ENCODE measurements at regions not wholly inside any gene's neighbourhood (a gene's known extent, or its start where the extent isn't known, plus 50 kb on each side); places are given as distances from the start of the nearest gene placed in this dataset.

DNA sequence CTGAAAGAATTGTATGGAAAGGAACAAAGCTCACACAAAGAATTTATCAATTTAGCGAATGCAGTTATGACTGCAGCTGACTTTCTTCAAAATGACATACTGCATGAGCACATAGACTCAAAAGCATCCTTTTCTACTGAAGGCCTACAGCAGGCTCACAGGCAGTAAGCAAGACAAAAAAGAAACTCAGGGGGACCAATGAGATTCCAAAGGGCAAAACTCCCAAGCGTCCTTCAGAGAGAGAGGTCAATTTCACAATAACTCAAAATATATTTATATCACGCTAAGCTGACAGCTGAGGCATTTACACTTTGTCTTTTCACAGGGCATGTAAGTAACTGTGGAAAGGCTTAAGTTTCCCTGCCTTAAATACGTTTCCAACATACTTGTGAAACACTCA lies 427.9 kb upstream of the RASGRP1 start:
- TF ChIP-seq EZH2 (IDR thresholded peaks at IDR 0.05; ENCODE audit: insufficient read depth, poor library complexity, severe bottlenecking) (no peak), EZH2phosphoT487 (IDR thresholded peaks at IDR 0.05; ENCODE audit: insufficient read depth, low read depth) (no peak)
- no peaks in the 10 kb centered on the region for H4K20me1 ChIP-seq (ENCODE audit: insufficient read depth)
- peaks cover 54% of the 10 kb centered on the region for H3F3A ChIP-seq (ENCODE audit: insufficient read depth)
- in situ Hi-C loops (cut with MboI) = no loop called here
- no peaks in the 10 kb centered on the region for H3K9me2 ChIP-seq (ENCODE audit: insufficient read depth)
- peaks cover 66% of the 10 kb centered on the region for H3K4me1 ChIP-seq (ENCODE audit: insufficient read depth)
- H3K4me2 ChIP-seq (ENCODE audit: unreplicated experiment) = no peak overlapping the region
- no peaks in the 10 kb centered on the region for H3K9me3 ChIP-seq (ENCODE audit: low read depth)
- no peak overlapping the region for H2AFZ ChIP-seq
- H3K79me2 ChIP-seq (ENCODE audit: insufficient read depth) = peaks cover 7% of the 10 kb centered on the region; the same call in 1 of the 2 replicates
- no peak overlapping the region for H3K4me3 ChIP-seq
- 79 to 84% methylated on average over 4 of the region's 4 CpGs for WGBS, 2 experiments (ENCODE audit: low coverage in 1 of 2, low lambda C conversion rate in 2 of 2, missing lambda C conversion rate in 2 of 2)
- DNase-seq = no peak
- H3K9ac ChIP-seq = no peak overlapping the region
- H3K27me3 ChIP-seq (replicated peaks; ENCODE audit: insufficient read depth) = no peaks in the 10 kb centered on the region
- H3K36me3 ChIP-seq (ENCODE audit: low read depth) = no peaks in the 10 kb centered on the region
- peak overlapping the region; percentile 41; the same call in 1 of the 2 replicates for H3K27ac ChIP-seq

DNA sequence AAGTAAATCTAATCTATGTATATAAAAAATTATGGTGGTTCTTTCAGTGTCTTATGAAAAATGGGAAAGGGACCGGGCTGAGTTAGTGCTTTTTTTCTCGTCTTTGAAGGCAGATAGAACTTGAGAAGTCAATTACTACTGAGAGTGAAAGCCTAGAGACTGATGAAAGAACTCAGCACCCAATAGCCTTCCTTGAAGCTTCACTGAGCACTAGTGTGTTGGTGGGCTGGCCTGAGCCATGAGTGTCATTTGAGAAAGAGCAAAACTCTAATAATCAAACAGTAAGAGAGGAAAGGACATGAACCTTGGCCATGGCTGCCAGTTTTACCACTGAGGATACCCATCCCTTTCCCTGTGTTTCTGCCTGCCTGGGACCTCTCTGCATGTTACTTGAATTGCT lies 428.3 kb upstream of the RASGRP1 start:
- in situ Hi-C loops (cut with MboI) = no loop called here
- H2AFZ ChIP-seq = no peak overlapping the region
- no peak overlapping the region for H3K4me3 ChIP-seq
- no peaks in the 10 kb centered on the region for H3K9me2 ChIP-seq (ENCODE audit: insufficient read depth)
- H3K27ac ChIP-seq = no peak overlapping the region
- peaks cover 7% of the 10 kb centered on the region; the same call in 1 of the 2 replicates for H3K79me2 ChIP-seq (ENCODE audit: insufficient read depth)
- H3K4me1 ChIP-seq (ENCODE audit: insufficient read depth) = peaks cover 71% of the 10 kb centered on the region
- H3K9me3 ChIP-seq (ENCODE audit: low read depth) = no peaks in the 10 kb centered on the region
- H4K20me1 ChIP-seq (ENCODE audit: insufficient read depth) = no peaks in the 10 kb centered on the region
- WGBS, 2 experiments (ENCODE audit: low coverage in 1 of 2, low lambda C conversion rate in 2 of 2, missing lambda C conversion rate in 2 of 2) = 95 to 98% methylated on average over 2 of the region's 2 CpGs
- no peaks in the 10 kb centered on the region for H3K27me3 ChIP-seq (replicated peaks; ENCODE audit: insufficient read depth)
- H3K4me2 ChIP-seq (ENCODE audit: unreplicated experiment) = no peak overlapping the region
- TF ChIP-seq EZH2 (IDR thresholded peaks at IDR 0.05; ENCODE audit: insufficient read depth, poor library complexity, severe bottlenecking) (no peak), EZH2phosphoT487 (IDR thresholded peaks at IDR 0.05; ENCODE audit: insufficient read depth, low read depth) (no peak)
- peaks cover 58% of the 10 kb centered on the region for H3F3A ChIP-seq (ENCODE audit: insufficient read depth)
- DNase-seq = no peak
- H3K36me3 ChIP-seq (ENCODE audit: low read depth) = no peaks in the 10 kb centered on the region
- no peak overlapping the region for H3K9ac ChIP-seq

DNA sequence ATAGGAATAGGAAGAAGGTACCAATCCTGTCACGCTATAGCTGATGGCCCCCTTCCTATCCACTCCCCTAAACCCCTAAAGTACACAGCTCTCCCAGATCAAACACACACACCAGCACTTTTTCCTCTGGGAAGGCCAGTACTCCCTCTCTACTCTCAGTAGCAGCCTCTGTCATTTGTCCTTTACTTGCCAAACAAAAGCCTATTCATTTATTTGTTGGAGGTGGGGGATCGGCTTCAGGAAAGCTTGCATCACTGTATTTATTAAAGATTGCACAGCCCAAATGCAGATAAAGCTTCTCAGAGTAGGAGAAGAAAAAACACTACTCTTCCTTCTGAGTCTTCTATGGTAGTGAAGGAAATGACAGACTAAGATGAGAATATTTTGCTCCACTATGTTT lies 429.7 kb upstream of the RASGRP1 start:
- H2AFZ ChIP-seq = no peak overlapping the region
- no peak overlapping the region for H3K4me3 ChIP-seq
- no peak overlapping the region for H3K4me2 ChIP-seq (ENCODE audit: unreplicated experiment)
- H3K9me2 ChIP-seq (ENCODE audit: insufficient read depth) = no peaks in the 10 kb centered on the region
- H3F3A ChIP-seq (ENCODE audit: insufficient read depth) = peaks cover 64% of the 10 kb centered on the region
- no peaks in the 10 kb centered on the region for H3K27me3 ChIP-seq (replicated peaks; ENCODE audit: insufficient read depth)
- H3K9ac ChIP-seq = no peak overlapping the region
- TF ChIP-seq EZH2phosphoT487 (IDR thresholded peaks at IDR 0.05; ENCODE audit: insufficient read depth, low read depth) (no peak), EZH2 (IDR thresholded peaks at IDR 0.05; ENCODE audit: insufficient read depth, poor library complexity, severe bottlenecking) (no peak)
- peaks cover 7% of the 10 kb centered on the region; the same call in 1 of the 2 replicates for H3K79me2 ChIP-seq (ENCODE audit: insufficient read depth)
- no peak for DNase-seq
- peaks cover 64% of the 10 kb centered on the region for H3K4me1 ChIP-seq (ENCODE audit: insufficient read depth)
- no peaks in the 10 kb centered on the region for H3K9me3 ChIP-seq (ENCODE audit: low read depth)
- no peak overlapping the region; the same call in 1 of the 2 replicates for H3K27ac ChIP-seq
- H4K20me1 ChIP-seq (ENCODE audit: insufficient read depth) = no peaks in the 10 kb centered on the region
- no peaks in the 10 kb centered on the region for H3K36me3 ChIP-seq (ENCODE audit: low read depth)
- 66 to 70% methylated on average over 2 of the region's 2 CpGs for WGBS, 2 experiments (ENCODE audit: low coverage in 1 of 2, low lambda C conversion rate in 2 of 2, missing lambda C conversion rate in 2 of 2)
- in situ Hi-C loops (cut with MboI) = no loop called here

DNA sequence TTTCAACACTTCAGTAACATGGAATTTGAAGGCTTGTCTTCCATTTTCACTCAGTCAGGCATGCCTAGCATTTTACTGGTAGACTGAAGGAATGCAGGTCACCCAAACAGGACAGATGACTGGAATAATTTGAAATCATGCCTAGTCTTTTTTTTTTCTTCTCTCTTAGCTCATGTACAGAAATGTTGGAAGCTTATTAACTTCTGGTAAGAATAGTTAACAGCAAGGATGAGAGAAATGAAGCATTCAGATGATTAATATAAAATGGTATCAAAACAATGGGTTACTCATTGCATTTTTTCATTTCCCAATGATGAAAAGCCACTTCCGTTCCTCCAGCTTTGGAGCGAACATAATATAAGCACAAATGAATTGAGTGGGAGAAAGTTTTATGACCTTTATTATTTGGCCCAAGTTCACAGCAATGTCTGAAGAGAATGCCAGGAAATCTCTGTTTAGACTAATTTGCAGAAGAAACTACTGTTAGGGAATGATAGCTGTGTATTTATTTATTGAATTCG lies 431.6 kb upstream of the RASGRP1 start:
- Histone ChIP-seq H3K4me1 (ENCODE audit: insufficient read depth) (peaks cover 54% of the 10 kb centered on the region), H3K9ac (no peak overlapping the region), H3K9me3 (ENCODE audit: low read depth) (no peaks in the 10 kb centered on the region), H3K9me2 (ENCODE audit: insufficient read depth) (no peaks in the 10 kb centered on the region), H3K27me3 (replicated peaks; ENCODE audit: insufficient read depth) (no peaks in the 10 kb centered on the region), H3K79me2 (ENCODE audit: insufficient read depth) (peaks cover 7% of the 10 kb centered on the region; the same call in 1 of the 2 replicates), H3K27ac (peak overlapping the region; percentile 72), H2AFZ (no peak overlapping the region), H3K36me3 (ENCODE audit: low read depth) (no peaks in the 10 kb centered on the region), H3F3A (ENCODE audit: insufficient read depth) (peaks cover 54% of the 10 kb centered on the region), H3K4me3 (no peak overlapping the region), H3K4me2 (ENCODE audit: unreplicated experiment) (peak overlapping the region; percentile 55), H4K20me1 (ENCODE audit: insufficient read depth) (no peaks in the 10 kb centered on the region)
- TF ChIP-seq EZH2 (IDR thresholded peaks at IDR 0.05; ENCODE audit: insufficient read depth, poor library complexity, severe bottlenecking) (no peak), EZH2phosphoT487 (IDR thresholded peaks at IDR 0.05; ENCODE audit: insufficient read depth, low read depth) (peak; percentile 93)
- in situ Hi-C loops (cut with MboI) = no loop called here
- 0% methylated on average over 3 of the region's 3 CpGs for WGBS, 2 experiments (ENCODE audit: low coverage in 1 of 2, low lambda C conversion rate in 2 of 2, missing lambda C conversion rate in 2 of 2)
- peak; percentile 90 for DNase-seq
